ENCODE measurements at regions not wholly inside any gene's neighbourhood (a gene's known extent, or its start where the extent isn't known, plus 50 kb on each side); places are given as distances from the start of the nearest gene placed in this dataset.
A peak's percentile ranks its signal among the peaks of the same experiment; 100 is the strongest.
"Not testable (repeated sequence)": the region's sequence is repeated elsewhere in the genome, so short reads cannot be mapped to it uniquely, and the experiment has no call there.

- peak in 3 of 4 donors; percentile 39 to 70 (median 69) for DNase-seq (ENCODE audit: low read depth in 4 of 4, low spot score in 3 of 4)
These were observed 315.3 kb downstream of the PTTG2 start for GRCh38 chr4:38275331-38276100.

- DNase-seq (ENCODE audit: low read depth in 4 of 4, low spot score in 3 of 4), result no peak
These were observed 318.1 kb downstream of the PTTG2 start for GRCh38 chr4:38278255-38278654.

- DNase-seq (ENCODE audit: low read depth in 4 of 4, low spot score in 3 of 4), result no peak
These were observed 318.9 kb downstream of the PTTG2 start for GRCh38 chr4:38279077-38279476.

DNA sequence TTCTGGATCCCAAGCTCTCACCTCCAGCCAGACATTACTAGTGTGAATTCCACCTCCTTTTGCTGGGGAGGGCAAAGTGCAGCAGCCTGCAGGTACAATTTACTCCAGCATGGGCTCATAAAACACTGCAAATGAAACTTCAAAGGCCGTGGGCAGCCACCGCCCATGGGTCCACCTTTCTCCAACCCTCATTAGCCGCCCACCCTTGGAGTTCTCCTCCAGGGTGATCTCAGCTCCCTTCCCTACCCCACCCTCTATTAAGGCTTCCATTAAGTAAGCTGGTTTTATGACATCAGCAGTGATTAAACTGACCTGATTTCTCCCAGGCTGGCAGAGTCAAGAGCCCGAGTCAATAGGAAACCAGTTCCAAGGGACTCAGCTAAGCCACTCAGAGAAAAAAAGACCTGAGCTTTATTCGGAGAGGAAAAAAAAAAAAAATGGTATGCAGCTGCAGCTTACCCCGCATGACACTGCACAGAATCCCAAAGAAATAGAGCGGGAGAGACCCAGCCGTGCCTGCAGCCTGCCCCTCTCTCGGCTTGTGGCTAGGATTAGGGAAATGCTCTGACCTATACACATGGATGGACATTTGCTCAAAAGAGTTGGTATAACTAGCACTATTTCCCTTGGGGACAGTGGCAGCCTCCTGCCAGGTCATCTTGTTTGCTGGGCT is 319.6 kb downstream of the PTTG2 start:
- peak in 2 of 4 donors; percentile 20 to 27 for DNase-seq (ENCODE audit: low read depth in 4 of 4, low spot score in 3 of 4)

GRCh38 chr4:38280323-38280706 is 320.1 kb downstream of the PTTG2 start:
- DNase-seq (ENCODE audit: low read depth in 4 of 4, low spot score in 3 of 4), result no peak

DNA sequence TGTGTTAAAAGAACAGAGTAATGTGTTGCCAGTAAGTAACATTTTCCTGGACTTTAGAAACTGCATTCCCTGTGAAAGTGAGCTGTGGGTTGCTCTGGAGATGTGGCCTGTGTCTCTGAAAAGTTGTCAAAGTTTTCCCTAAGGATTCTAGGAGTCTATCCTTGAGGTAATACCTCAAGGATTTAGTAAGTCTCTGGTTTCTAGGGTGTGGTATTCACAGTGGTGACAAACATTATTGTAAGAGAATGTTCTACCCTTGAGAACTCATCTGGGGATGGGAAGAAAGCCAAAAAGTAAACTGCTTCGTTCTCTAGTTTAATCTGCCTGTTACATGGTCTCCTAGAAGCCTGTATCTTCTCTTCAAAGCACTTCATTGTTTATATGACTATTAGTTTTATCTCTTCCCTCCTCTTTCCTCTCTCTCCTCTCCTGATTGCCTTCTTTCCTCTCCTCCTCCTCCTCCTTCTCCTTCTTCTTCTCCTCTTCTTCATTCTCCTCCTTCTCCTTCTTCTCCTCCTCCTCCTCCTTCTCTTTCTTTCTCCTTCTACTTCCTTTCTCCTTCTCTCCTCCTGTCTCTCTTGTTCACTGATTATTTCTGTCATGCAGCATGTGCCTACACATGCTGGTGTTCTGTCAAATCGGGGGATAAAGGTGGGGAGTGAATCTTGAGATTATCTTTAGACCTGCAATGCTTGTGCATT is 321.3 kb downstream of the PTTG2 start:
- DNase-seq (ENCODE audit: low read depth in 4 of 4, low spot score in 3 of 4), result no peak

- no peak for DNase-seq (ENCODE audit: low read depth in 4 of 4, low spot score in 3 of 4)
These were observed 323.5 kb downstream of the PTTG2 start for GRCh38 chr4:38283724-38284123.

DNA sequence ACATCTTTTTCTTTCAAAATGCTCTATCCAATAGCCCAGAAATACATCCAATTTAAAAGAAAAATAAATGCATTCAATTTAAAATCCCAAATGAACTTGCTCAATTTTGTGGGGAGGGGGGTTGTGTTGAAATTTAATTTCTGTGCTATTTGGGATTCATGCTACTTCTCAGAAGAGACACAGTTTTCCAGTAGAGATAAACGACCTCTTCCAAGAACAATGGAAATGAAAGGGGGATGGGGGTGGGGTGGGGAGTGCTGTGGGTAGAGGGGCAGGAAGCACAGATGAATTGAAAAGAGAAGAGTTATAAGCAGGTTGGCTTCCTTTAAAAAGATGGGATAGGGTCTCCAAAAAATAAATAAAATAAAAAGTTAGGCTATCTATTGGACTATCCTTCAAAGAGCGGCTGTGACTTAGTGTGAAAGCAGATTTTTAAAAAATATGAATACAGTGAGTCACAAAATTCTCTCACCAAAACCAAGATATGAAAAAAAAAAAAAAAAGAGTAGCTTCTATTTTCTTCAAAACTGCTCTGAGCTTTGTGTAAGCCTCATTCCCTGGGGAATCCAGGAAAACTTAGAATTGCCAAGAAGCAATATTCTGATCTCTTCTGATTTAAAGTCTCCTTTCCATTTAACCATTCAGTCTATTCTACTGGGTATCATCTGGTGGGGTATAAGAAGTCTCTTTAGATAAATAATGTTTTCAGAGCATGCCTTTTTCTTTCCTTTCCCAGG is 324.3 kb downstream of the PTTG2 start:
- no peak for DNase-seq (ENCODE audit: low read depth in 4 of 4, low spot score in 3 of 4)

DNA sequence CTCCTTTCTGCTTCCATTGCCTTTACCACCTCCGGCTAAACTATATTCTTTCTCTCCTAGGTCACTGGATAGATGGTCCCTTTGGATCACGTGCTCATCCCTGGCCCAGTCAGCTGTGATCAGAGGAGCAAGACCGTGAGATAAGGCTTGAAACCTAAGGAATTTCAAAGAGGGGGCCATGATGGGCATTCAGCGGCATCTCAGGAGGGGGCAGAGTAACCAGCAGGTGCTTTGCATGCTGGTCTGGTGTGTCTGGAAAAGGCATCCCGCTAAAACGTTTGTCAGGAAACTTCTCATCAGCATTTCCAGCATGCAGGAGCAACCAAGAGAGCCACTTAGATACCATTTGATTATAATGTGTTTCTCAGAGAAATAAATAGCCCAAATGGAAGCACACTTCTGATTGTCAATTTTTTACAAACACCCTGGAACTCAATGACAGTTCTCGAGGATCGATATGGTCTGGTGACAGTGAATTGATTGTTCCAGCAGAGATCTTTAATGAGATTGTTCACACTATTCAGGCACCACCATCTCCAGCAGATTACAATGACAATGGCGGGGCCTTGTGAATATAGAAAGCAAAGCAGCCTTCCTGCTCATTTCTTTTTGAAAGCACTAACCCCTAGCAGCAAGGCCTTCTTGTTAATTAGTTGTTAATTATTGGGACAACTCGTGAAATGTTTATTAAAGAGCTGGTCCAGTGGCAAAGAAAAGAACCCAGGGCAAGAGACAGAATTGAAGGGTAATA is 327.1 kb downstream of the PTTG2 start:
- DNase-seq (ENCODE audit: low read depth in 4 of 4, low spot score in 3 of 4), result no peak

- DNase-seq (ENCODE audit: low read depth in 4 of 4, low spot score in 3 of 4), result no peak
These were observed 329.4 kb downstream of the PTTG2 start for GRCh38 chr4:38289553-38289952.

DNA sequence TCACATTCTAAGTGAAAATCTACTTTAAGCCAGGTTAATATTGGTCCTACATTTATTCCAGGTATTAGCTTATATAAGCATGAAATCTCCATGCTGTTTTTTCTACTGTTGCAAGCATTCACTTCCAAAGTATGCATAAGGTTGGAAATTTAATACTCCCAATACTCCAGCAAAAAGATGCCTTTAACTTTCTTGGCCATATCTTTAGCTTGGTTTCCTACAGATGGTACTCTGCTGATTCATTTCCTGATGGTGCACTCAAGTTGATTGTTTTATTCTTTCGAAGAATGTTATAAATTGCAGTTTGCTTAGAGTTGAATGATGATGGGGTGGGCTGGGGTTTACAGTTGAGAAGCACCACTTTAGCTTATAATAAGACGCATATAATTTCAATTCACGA is 330.2 kb downstream of the PTTG2 start:
- no peak for DNase-seq (ENCODE audit: low read depth in 4 of 4, low spot score in 3 of 4)

- DNase-seq (ENCODE audit: low read depth in 4 of 4, low spot score in 3 of 4), result no peak
These were observed 330.7 kb downstream of the PTTG2 start for GRCh38 chr4:38290914-38291313.

DNA sequence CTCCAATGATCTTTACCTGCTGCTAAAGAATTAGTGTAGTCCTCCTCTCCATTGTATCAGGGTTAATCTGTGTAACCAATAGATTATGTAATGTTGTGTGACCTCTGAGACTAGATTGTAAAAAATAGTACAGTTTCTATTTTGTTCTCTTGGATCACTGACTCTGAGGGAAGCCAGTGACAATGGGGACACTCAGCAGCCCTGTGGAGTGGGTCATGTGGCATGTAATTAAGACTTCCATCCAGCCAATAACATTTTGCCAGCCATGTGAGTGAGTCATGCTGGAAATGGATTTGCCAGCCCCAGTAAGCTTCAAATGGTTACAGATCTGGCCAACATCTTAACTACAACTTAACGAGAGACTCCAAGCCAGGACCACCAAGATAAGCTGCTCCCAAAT is 332.3 kb downstream of the PTTG2 start:
- no peak for DNase-seq (ENCODE audit: low read depth in 4 of 4, low spot score in 3 of 4)

GRCh38 chr4:38294238-38294637 is 334.0 kb downstream of the PTTG2 start:
- no peak for DNase-seq (ENCODE audit: low read depth in 4 of 4, low spot score in 3 of 4)

DNA sequence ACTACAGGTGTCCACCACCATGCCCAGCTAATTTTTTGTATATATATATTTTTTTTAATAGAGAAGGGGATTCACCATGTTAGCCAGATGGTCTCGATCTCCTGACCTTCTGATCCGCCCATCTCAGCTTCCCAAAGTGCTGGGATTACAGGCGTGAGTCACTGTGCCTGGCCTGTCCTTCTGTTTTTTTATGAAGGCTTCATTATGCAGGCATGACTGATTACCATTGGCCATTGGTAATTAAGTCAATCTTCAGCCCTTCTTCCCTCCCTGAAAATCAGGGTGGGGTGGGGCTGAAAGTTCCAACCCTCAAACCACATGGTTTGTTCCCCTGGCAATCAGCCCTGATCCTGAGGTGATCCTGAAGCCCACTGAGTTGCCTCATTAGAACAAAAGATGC is 336.9 kb downstream of the PTTG2 start:
- DNase-seq (ENCODE audit: low read depth in 4 of 4, low spot score in 3 of 4), result no peak

DNA sequence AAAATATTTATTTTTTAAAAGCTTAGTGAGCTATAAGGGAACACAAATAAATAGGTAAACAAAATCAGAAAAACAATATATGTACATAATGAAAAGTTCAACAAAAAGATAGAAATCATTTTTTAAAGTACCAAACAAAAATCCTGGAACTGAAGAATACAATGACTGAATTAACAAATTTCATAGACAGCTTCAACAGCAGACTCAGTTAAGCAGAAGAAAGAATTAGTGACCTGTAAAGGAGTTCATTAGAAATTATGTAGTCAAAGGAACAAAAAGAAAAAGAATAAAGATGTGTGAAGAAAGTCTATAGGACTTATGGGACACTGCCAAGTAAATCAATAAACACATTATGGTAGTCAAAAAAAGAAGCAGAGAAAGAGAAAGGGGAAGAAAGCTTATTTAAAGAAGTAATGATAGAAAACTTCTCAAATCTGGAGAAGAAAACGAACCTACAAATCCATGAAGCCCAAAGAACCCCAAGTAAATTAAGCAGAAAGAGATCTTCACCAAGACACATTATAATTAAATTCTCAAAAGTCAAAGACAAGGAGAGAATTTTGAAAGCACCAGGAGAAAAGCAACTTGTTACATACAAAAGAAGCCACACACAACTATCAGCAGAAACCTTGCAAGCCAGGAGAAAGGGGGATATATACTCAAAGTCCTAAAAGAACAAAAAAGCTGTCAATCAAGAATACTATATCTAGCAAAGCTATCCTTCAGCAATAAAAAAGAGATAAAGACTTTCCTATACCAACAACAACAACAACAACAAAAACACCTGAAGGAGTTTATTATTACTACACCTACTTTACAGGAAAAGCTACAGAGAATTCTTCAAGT is 338.9 kb downstream of the PTTG2 start:
- no peak for DNase-seq (ENCODE audit: low read depth in 4 of 4, low spot score in 3 of 4)

- no peak for DNase-seq (ENCODE audit: low read depth in 4 of 4, low spot score in 3 of 4)
These were observed 342.7 kb downstream of the PTTG2 start for GRCh38 chr4:38302910-38303309.

DNA sequence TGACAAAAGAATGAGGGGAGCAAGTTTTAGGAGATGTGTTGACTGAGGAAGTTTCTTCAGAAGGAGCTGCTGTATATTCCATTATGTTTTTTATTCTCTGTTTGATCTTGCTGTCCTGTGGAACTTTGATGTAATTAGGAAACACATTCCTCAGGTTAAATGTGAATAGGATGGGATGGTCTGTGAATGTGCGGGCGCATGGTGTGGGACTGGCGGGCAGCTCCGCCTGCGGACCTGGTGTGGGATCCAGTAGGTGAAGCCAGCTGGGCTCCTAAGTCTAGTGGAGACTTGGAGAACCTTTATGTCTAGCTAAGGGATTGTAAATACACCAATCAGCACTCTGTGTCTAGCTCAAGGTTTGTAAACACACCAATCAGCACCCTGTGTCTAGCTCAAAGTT is 344.3 kb downstream of the PTTG2 start:
- DNase-seq (ENCODE audit: low read depth in 4 of 4, low spot score in 3 of 4), result not testable (repeated sequence)

GRCh38 chr4:38306482-38307071 is 346.4 kb downstream of the PTTG2 start:
- DNase-seq (ENCODE audit: low read depth in 4 of 4, low spot score in 3 of 4), result no peak
